ENCODE measurements at regions not wholly inside any gene's neighbourhood (a gene's known extent, or its start where the extent isn't known, plus 50 kb on each side); places are given as distances from the start of the nearest gene placed in this dataset.

DNA sequence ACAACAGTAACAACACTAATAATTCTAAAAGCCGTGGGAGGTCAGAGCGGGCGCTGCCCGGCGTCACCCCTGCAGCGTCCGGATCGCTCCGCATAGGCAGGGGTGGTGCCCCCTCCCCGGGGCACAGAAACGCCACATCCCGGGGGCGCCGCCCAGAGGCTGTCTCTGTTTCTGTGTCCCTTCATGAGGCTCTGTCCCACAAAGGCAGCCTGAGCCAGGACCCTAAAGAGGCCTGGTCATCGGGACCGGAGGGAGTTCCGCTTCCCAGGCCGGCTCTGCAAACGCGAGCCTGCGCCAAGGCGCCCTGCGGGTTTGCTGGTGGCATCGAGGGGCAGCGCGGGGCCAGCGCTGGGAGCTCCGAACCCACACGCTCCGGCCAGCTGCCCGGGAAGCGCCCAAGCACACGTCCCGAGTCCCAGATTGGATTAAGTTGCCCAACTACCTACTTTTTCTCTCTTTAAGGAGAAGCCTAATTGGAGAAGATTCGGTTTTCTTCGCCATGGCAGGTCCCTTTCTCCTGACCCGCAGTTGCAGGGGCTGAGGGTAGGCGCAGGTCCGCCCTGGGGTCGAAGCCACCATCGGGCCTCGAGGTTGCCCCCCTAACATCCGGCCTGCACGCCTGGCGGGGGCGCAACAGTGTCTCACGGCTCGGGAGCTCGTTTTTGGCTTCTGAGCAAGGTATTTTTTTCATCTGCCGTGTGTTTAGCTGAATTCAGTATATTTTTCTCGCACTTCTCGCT is 421.7 kb downstream of the VRK1 start:
- no peaks in the 10 kb centered on the region for H3K9me3 ChIP-seq (ENCODE audit: low read length)
- H3K36me3 ChIP-seq (ENCODE audit: insufficient read depth, low read length): no peaks in the 10 kb centered on the region
- H3F3A ChIP-seq (ENCODE audit: insufficient read depth, low read length, poor library complexity, severe bottlenecking): no peaks in the 10 kb centered on the region
- H2AFZ ChIP-seq (ENCODE audit: low read depth, low read length): no peak overlapping the region
- peaks cover 20% of the 10 kb centered on the region for H3K27me3 ChIP-seq (ENCODE audit: insufficient read depth, low read depth, low read length)
- no peaks in the 10 kb centered on the region for H3K9me2 ChIP-seq (ENCODE audit: insufficient read depth, low read length)
- H3K4me2 ChIP-seq (ENCODE audit: low read length): no peak overlapping the region
- no peak overlapping the region for H3K27ac ChIP-seq (ENCODE audit: low read length)
- H4K20me1 ChIP-seq (ENCODE audit: insufficient read depth): no peaks in the 10 kb centered on the region
- no peak overlapping the region for H3K9ac ChIP-seq (ENCODE audit: low read length)
- peak overlapping the region; percentile 37 for H3K4me3 ChIP-seq (ENCODE audit: low read length)
- TF ChIP-seq, protein P1, sequence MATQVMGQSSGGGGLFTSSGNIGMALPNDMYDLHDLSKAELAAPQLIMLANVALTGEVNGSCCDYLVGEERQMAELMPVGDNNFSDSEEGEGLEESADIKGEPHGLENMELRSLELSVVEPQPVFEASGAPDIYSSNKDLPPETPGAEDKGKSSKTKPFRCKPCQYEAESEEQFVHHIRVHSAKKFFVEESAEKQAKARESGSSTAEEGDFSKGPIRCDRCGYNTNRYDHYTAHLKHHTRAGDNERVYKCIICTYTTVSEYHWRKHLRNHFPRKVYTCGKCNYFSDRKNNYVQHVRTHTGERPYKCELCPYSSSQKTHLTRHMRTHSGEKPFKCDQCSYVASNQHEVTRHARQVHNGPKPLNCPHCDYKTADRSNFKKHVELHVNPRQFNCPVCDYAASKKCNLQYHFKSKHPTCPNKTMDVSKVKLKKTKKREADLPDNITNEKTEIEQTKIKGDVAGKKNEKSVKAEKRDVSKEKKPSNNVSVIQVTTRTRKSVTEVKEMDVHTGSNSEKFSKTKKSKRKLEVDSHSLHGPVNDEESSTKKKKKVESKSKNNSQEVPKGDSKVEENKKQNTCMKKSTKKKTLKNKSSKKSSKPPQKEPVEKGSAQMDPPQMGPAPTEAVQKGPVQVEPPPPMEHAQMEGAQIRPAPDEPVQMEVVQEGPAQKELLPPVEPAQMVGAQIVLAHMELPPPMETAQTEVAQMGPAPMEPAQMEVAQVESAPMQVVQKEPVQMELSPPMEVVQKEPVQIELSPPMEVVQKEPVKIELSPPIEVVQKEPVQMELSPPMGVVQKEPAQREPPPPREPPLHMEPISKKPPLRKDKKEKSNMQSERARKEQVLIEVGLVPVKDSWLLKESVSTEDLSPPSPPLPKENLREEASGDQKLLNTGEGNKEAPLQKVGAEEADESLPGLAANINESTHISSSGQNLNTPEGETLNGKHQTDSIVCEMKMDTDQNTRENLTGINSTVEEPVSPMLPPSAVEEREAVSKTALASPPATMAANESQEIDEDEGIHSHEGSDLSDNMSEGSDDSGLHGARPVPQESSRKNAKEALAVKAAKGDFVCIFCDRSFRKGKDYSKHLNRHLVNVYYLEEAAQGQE (IDR thresholded peaks at IDR 0.05; ENCODE audit: borderline replicate concordance): no peak
- H3K79me2 ChIP-seq (replicated peaks; ENCODE audit: insufficient read depth, low read length): no peaks in the 10 kb centered on the region

DNA sequence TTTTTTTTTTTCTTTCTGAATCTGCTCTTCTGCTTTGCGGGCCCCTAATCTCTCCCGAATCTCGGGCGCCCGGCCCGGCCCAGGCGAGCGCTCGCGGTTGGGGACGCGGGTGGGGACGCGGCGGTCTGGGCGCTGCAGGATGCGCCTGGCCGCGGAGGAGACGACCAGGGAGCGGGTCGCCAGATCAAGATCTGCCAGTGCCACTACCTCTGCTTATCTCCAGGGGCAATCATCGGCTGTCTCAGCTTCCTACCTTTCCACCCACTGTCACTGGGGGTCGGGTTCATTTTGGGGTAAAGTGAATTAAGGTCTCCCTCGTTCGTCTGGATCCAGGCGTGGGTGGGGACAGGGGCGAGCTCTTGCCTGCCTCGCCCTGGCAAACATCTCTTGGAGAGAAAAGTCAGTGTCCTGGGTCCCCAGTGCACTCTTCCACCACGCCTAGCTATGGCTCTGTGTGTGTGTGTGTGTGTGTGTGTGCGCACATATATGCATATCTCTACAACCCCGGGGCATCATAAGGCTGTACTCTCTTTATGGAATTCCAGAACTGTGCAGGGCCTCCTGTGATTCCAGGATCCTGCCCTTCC is 422.3 kb downstream of the VRK1 start:
- H3K79me2 ChIP-seq (replicated peaks; ENCODE audit: insufficient read depth, low read length): no peaks in the 10 kb centered on the region
- H3K9ac ChIP-seq (ENCODE audit: low read length): no peak overlapping the region

More for the DNA sequence above, 422.3 kb downstream of the VRK1 start:
- H3K36me3 ChIP-seq (ENCODE audit: insufficient read depth, low read length): no peaks in the 10 kb centered on the region
- H3K27ac ChIP-seq (ENCODE audit: low read length): no peak overlapping the region
- peak overlapping the region; percentile 37 for H3K4me3 ChIP-seq (ENCODE audit: low read length)
- H4K20me1 ChIP-seq (ENCODE audit: insufficient read depth): no peaks in the 10 kb centered on the region
- peaks cover 20% of the 10 kb centered on the region for H3K27me3 ChIP-seq (ENCODE audit: insufficient read depth, low read depth, low read length)
- H3K9me3 ChIP-seq (ENCODE audit: low read length): no peaks in the 10 kb centered on the region
- H2AFZ ChIP-seq (ENCODE audit: low read depth, low read length): no peak overlapping the region
- H3K9me2 ChIP-seq (ENCODE audit: insufficient read depth, low read length): no peaks in the 10 kb centered on the region
- no peak overlapping the region for H3K4me2 ChIP-seq (ENCODE audit: low read length)
- no peaks in the 10 kb centered on the region for H3F3A ChIP-seq (ENCODE audit: insufficient read depth, low read length, poor library complexity, severe bottlenecking)
- TF ChIP-seq, protein P2, sequence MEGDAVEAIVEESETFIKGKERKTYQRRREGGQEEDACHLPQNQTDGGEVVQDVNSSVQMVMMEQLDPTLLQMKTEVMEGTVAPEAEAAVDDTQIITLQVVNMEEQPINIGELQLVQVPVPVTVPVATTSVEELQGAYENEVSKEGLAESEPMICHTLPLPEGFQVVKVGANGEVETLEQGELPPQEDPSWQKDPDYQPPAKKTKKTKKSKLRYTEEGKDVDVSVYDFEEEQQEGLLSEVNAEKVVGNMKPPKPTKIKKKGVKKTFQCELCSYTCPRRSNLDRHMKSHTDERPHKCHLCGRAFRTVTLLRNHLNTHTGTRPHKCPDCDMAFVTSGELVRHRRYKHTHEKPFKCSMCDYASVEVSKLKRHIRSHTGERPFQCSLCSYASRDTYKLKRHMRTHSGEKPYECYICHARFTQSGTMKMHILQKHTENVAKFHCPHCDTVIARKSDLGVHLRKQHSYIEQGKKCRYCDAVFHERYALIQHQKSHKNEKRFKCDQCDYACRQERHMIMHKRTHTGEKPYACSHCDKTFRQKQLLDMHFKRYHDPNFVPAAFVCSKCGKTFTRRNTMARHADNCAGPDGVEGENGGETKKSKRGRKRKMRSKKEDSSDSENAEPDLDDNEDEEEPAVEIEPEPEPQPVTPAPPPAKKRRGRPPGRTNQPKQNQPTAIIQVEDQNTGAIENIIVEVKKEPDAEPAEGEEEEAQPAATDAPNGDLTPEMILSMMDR (IDR thresholded peaks at IDR 0.05; ENCODE audit: poor library complexity, severe bottlenecking): no peak
- TF ChIP-seq RAD21 (conservative IDR thresholded peaks at IDR 0.05) (no peak), EZH2 (IDR thresholded peaks at IDR 0.05; ENCODE audit: borderline replicate concordance, insufficient read depth, low read length, poor library complexity, severe bottlenecking) (no peak), SMC3 (conservative IDR thresholded peaks at IDR 0.05; ENCODE audit: poor library complexity) (no peak), POLR2AphosphoS5 (IDR thresholded peaks at IDR 0.05) (no peak), MXI1 (conservative IDR thresholded peaks at IDR 0.05; ENCODE audit: poor library complexity, severe bottlenecking) (no peak), EP300 (conservative IDR thresholded peaks at IDR 0.05; ENCODE audit: poor library complexity, severe bottlenecking) (no peak), TAF1 (IDR thresholded peaks at IDR 0.05; ENCODE audit: low read depth) (no peak)
- TF ChIP-seq, protein P1 (IDR thresholded peaks at IDR 0.05; ENCODE audit: borderline replicate concordance): no peak

Data from neural cell (in vitro differentiated cells).